IMR-90 (cell line): ENCODE measurements at regions not wholly inside any gene's neighbourhood (a gene's known extent, or its start where the extent isn't known, plus 50 kb on each side); places are given as distances from the start of the nearest gene placed in this dataset.

Experiments
- ATAC-seq: fragments of 200-7000 bp; cut with Tn5 transposase; 2 replicates; pipeline ENCODE4 v1.9.1; 2020; ENCODE audit warnings: low read depth, mild to moderate bottlenecking, moderate library complexity
- BruUV-seq: library from RNA; stranded (reverse); fragments of 400-500 nt; replicated peaks from 2 replicates; lab custom pipeline; 2021; lab: Mats Ljungman, UMichigan
- CTCF ChIA-PET: fragments of 300-600 bp; formaldehyde crosslinking; extraction: SDS; loops from one replicate; lab custom pipeline; 2021; ENCODE audit warnings: antibody characterized with exemption; lab: Yijun Ruan, JAX
- POLR2A ChIA-PET: fragments of 300-600 bp; sonication (Branson Sonifier 250); formaldehyde crosslinking; loops from one replicate; lab custom pipeline; 2022; ENCODE audit warnings: antibody characterized with exemption; ENCODE audit not compliant: unreplicated experiment; lab: Charles Lee
- DNase-seq: peaks from one replicate; pipeline ENCODE4 v3.0.0; 2013
- H2AFZ ChIP-seq: replicated peaks from 2 replicates; pipeline ENCODE3; 2013; ENCODE audit warnings: low read length, mild to moderate bottlenecking; ENCODE audit not compliant: poor library complexity
- H2AK5ac ChIP-seq: 2 replicates; pipeline ENCODE4 v1.6.1; 2013; ENCODE audit warnings: low read depth, low read length, inconsistent platforms
- H2AK9ac ChIP-seq: replicated peaks from 2 replicates; pipeline ENCODE3; 2013; ENCODE audit warnings: mild to moderate bottlenecking, low read depth, low read length, moderate library complexity; ENCODE audit not compliant: poor library complexity
- H2BK120ac ChIP-seq: 2 replicates; pipeline ENCODE4 v1.6.1; 2013; ENCODE audit warnings: low read depth, low read length, inconsistent platforms
- H2BK15ac ChIP-seq: 3 replicates; pipeline ENCODE4 v1.6.1; 2013; ENCODE audit warnings: low read depth, low read length, inconsistent platforms
- H2BK20ac ChIP-seq: 2 replicates; pipeline ENCODE4 v1.6.1; 2013; ENCODE audit warnings: low read depth, mild to moderate bottlenecking, inconsistent platforms, low read length, moderate library complexity
- H2BK5ac ChIP-seq: 2 replicates; pipeline ENCODE4 v1.6.1; 2013; ENCODE audit warnings: mild to moderate bottlenecking, low read depth, low read length, inconsistent platforms; ENCODE audit not compliant: poor library complexity, severe bottlenecking
- H3K14ac ChIP-seq: replicated peaks from 2 replicates; pipeline ENCODE4 v1.6.1; 2013; ENCODE audit warnings: low read depth, low read length, inconsistent platforms
- H3K18ac ChIP-seq: 2 replicates; pipeline ENCODE4 v1.6.1; 2013; ENCODE audit warnings: low read depth, low read length, control low read depth
- H3K23ac ChIP-seq: 2 replicates; pipeline ENCODE4 v1.6.1; 2013; ENCODE audit warnings: low read depth, low read length, inconsistent platforms
- H3K27ac ChIP-seq: 2 replicates; pipeline ENCODE4 v1.5.1; 2013; ENCODE audit warnings: mild to moderate bottlenecking, control low read depth, low read length; ENCODE audit not compliant: insufficient read depth
- H3K27me3 ChIP-seq: 2 replicates; pipeline ENCODE4 v1.6.1; 2013; ENCODE audit warnings: low read length; ENCODE audit not compliant: control insufficient read depth, insufficient read depth
- H3K36me3 ChIP-seq: 2 replicates; pipeline ENCODE4 v1.6.1; 2013; ENCODE audit warnings: low read length, mixed read lengths; ENCODE audit not compliant: control insufficient read depth, insufficient read depth
- H3K4ac ChIP-seq: 2 replicates; pipeline ENCODE4 v1.6.1; 2013; ENCODE audit warnings: low read depth, low read length, inconsistent platforms
- H3K4me1 ChIP-seq: 2 replicates; pipeline ENCODE4 v1.6.1; 2013; ENCODE audit warnings: low read length, mixed read lengths; ENCODE audit not compliant: control insufficient read depth, insufficient read depth
- H3K4me2 ChIP-seq: 2 replicates; pipeline ENCODE4 v1.6.1; 2013; ENCODE audit warnings: low read depth, mild to moderate bottlenecking, control low read depth, low read length, moderate library complexity
- H3K4me3 ChIP-seq: 2 replicates; pipeline ENCODE4 v1.5.1; 2013; ENCODE audit warnings: low read depth, mild to moderate bottlenecking, control low read depth, low read length, moderate library complexity; ENCODE audit not compliant: insufficient read depth
- H3K56ac ChIP-seq: 2 replicates; pipeline ENCODE4 v1.6.1; 2013; ENCODE audit warnings: low read length, inconsistent platforms; ENCODE audit not compliant: insufficient read depth; ENCODE audit errors: extremely low read depth
- H3K79me1 ChIP-seq, 2 experiments: 2 replicates each; pipeline ENCODE4 v1.6.1; 2013; ENCODE audit warnings: low read length in 2 of 2, inconsistent platforms in 1 of 2, low read depth in 1 of 2
- H3K9ac ChIP-seq: 2 replicates; pipeline ENCODE4 v1.6.1; 2013; ENCODE audit warnings: low read depth, low read length, control low read depth
- H3K9me1 ChIP-seq: 2 replicates; pipeline ENCODE4 v1.6.1; 2013; ENCODE audit warnings: low read length, inconsistent platforms; ENCODE audit not compliant: insufficient read depth
- H3K9me3 ChIP-seq: 2 replicates; pipeline ENCODE4 v1.6.1; 2013; ENCODE audit warnings: low read length; ENCODE audit not compliant: control insufficient read depth, insufficient read depth
- H4K20me1 ChIP-seq: 2 replicates; pipeline ENCODE4 v1.6.1; 2013; ENCODE audit warnings: low read length, inconsistent platforms; ENCODE audit not compliant: insufficient read depth
- H4K5ac ChIP-seq: 2 replicates; pipeline ENCODE4 v1.6.1; 2013; ENCODE audit warnings: mild to moderate bottlenecking, low read depth, low read length, control low read depth
- H4K8ac ChIP-seq, 2 experiments: 2 replicates each; pipeline ENCODE4 v1.6.1; 2013; ENCODE audit warnings: low read depth in 2 of 2, low read length in 2 of 2, control low read depth in 1 of 2, inconsistent platforms in 1 of 2
- H4K91ac ChIP-seq: 2 replicates; pipeline ENCODE4 v1.6.1; 2013; ENCODE audit warnings: low read depth, low read length, inconsistent platforms; ENCODE audit not compliant: insufficient read depth
- BHLHE40 ChIP-seq: fragments of 150-350 bp; IDR thresholded peaks from 2 replicates; pipeline ENCODE4 v1.6.1; 2016; ENCODE audit warnings: mild to moderate bottlenecking, low read depth, low read length
- CEBPB ChIP-seq: IDR thresholded peaks from 2 replicates; pipeline ENCODE4 v1.6.1; 2012; ENCODE audit warnings: low read depth, low read length, improper control_type of control experiment
- CHD1 ChIP-seq: IDR thresholded peaks from 2 replicates; pipeline ENCODE4 v1.6.1; 2012; ENCODE audit warnings: low read depth, low read length, improper control_type of control experiment
- ELK1 ChIP-seq: fragments of 150-350 bp; IDR thresholded peaks from 2 replicates; pipeline ENCODE4 v1.6.1; 2016; ENCODE audit warnings: low read depth, mild to moderate bottlenecking, low read length, moderate library complexity, borderline replicate concordance
- FOS ChIP-seq: fragments of 150-350 bp; IDR thresholded peaks from 2 replicates; pipeline ENCODE4 v1.6.1; 2016; ENCODE audit warnings: low read depth, low read length
- MAFK ChIP-seq: IDR thresholded peaks from 2 replicates; pipeline ENCODE4 v1.6.1; 2012; ENCODE audit warnings: low read depth, low read length, improper control_type of control experiment
- MAZ ChIP-seq: IDR thresholded peaks from 2 replicates; pipeline ENCODE4 v1.6.1; 2012; ENCODE audit warnings: low read depth, mild to moderate bottlenecking, low read length, improper control_type of control experiment, moderate library complexity, borderline replicate concordance
- MXI1 ChIP-seq: IDR thresholded peaks from 2 replicates; pipeline ENCODE4 v1.6.1; 2012; ENCODE audit warnings: low read depth, mild to moderate bottlenecking, low read length, moderate library complexity, borderline replicate concordance
- POLR2A ChIP-seq: IDR thresholded peaks from 2 replicates; pipeline ENCODE4 v1.6.1; 2012; ENCODE audit warnings: mild to moderate bottlenecking, low read depth, low read length
- RAD21 ChIP-seq: IDR thresholded peaks from 2 replicates; pipeline ENCODE4 v1.6.1; 2012; ENCODE audit warnings: low read length, improper control_type of control experiment
- RCOR1 ChIP-seq: IDR thresholded peaks from 2 replicates; pipeline ENCODE4 v1.6.1; 2012; ENCODE audit warnings: mild to moderate bottlenecking, low read length, improper control_type of control experiment; ENCODE audit not compliant: insufficient replicate concordance
- RFX5 ChIP-seq: IDR thresholded peaks from 2 replicates; pipeline ENCODE4 v1.8.0; 2012; ENCODE audit warnings: low read depth, mild to moderate bottlenecking, low read length, moderate library complexity
- SMC3 ChIP-seq: fragments of 150-350 bp; IDR thresholded peaks from 2 replicates; pipeline ENCODE4 v1.6.1; 2016; ENCODE audit warnings: low read depth, mild to moderate bottlenecking, antibody characterized with exemption, low read length, moderate library complexity
- USF2 ChIP-seq: fragments of 150-350 bp; IDR thresholded peaks from 2 replicates; pipeline ENCODE4 v1.6.1; 2017; ENCODE audit warnings: mild to moderate bottlenecking, antibody characterized with exemption, low read length, low read depth
- WGBS, 2 experiments: methylation state at CpG; one replicate each; pipeline versions ENCODE4 v1.1.5 to v1.1.7; 2013; ENCODE audit warnings: missing lambda C conversion rate in 2 of 2; ENCODE audit not compliant: insufficient read length in 1 of 2; ENCODE audit errors: extremely low coverage in 2 of 2; 5-methylcytosine and 5-hydroxymethylcytosine counted together
- dilution Hi-C: fragments of 300-500 bp; cut with HindIII; formaldehyde crosslinking; loops from one replicate; pipeline ENCODE4 v1.14.3; 2018; ENCODE audit warnings: low sequenced_read_pairs; ENCODE audit not compliant: unreplicated experiment
- in situ Hi-C: fragments of 300-500 bp; cut with MboI; formaldehyde crosslinking; loops from 3 replicates; pipeline ENCODE4 v1.14.3; 2019; ENCODE audit warnings: low sequenced_read_pairs, inconsistent platforms, mixed read lengths
- intact Hi-C: fragments of 100-400 bp; cut with micrococcal nuclease; formaldehyde crosslinking; loops from 2 replicates; pipeline ENCODE4 v1.10.0; 2022

- in situ Hi-C loops (no loop called here), dilution Hi-C loops (no loop called here), intact Hi-C loops (no loop called here)
- Histone ChIP-seq H2BK15ac (no peak overlapping the region), H3K4me3 (no peak overlapping the region), H3K4me2 (no peak overlapping the region), H3K27ac (no peak overlapping the region), H4K91ac (no peak overlapping the region), H3K36me3 (no peaks in the 10 kb centered on the region), H4K20me1 (no peaks in the 10 kb centered on the region), H3K18ac (no peak overlapping the region), H3K4me1 (no peaks in the 10 kb centered on the region), H3K9me3 (peaks cover 2% of the 10 kb centered on the region; the same call in 1 of the 2 replicates), H2AK9ac (no peak overlapping the region), H3K23ac (no peak overlapping the region), H2BK20ac (no peak overlapping the region), H3K14ac (no peak overlapping the region), H2AK5ac (no peak overlapping the region), H3K9ac (no peak overlapping the region), H2BK120ac (no peak overlapping the region), H3K79me1 (no peaks in the 10 kb centered on the region), H4K5ac (no peak overlapping the region), H2AFZ (no peak overlapping the region), H2BK5ac (no peak overlapping the region), H3K4ac (no peak overlapping the region), H3K27me3 (no peaks in the 10 kb centered on the region), H4K8ac (no peak overlapping the region), H3K9me1 (no peaks in the 10 kb centered on the region), H3K56ac (no peak overlapping the region)
- no CpG with 5 or more reads among the region's 3 CpGs for WGBS, 2 experiments
- ATAC-seq: no peak
- no peak for TF ChIP-seq CHD1
- no peak for TF ChIP-seq POLR2A
- TF ChIP-seq MAZ: no peak
- TF ChIP-seq USF2: no peak
- no peak for TF ChIP-seq CEBPB
- TF ChIP-seq MXI1: no peak
- TF ChIP-seq RCOR1: no peak
- no peak for TF ChIP-seq FOS
- no peak for TF ChIP-seq ELK1
- no peak for TF ChIP-seq RFX5
- no peak for TF ChIP-seq MAFK
- TF ChIP-seq BHLHE40: no peak
- no peak for TF ChIP-seq RAD21
- no peak for TF ChIP-seq SMC3
- ChIA-PET CTCF (no interaction called here), POLR2A (no interaction called here)
- BruUV-seq: no TSS peak
- DNase-seq: no peak
Observed at GRCh38 chr2:199216253-199216652, 241.5 kb downstream of the SATB2 start.
